ENCODE measurements at regions not wholly inside any gene's neighbourhood (a gene's known extent, or its start where the extent isn't known, plus 50 kb on each side); places are given as distances from the start of the nearest gene placed in this dataset.

- CTCF ChIA-PET (ENCODE audit: unreplicated experiment) = no interaction called here
- H4K20me1 ChIP-seq (ENCODE audit: insufficient read depth, low read length) = no peaks in the 10 kb centered on the region
These were observed 135.7 kb upstream of the RTL1 start for GRCh38 chr14:101039031-101039754.

DNA sequence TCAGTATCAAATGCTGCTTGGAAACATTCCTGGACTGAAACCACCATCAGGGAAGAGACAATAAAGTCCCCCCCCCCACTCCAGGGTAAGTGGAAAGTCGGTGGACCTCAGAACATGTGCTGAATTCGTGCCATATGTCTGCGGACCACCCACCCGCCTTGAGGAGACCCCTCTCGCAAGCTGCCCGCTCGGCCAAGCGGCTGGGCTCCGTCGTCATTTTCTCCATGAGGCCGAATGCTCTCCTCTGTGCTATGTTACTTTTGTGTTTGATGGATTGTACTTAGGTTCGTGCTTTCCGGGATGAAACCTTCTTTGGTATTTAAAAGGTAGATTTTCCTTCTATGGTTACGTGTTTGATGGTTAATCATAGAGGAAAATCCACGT lies 136.2 kb upstream of the RTL1 start:
- Histone ChIP-seq H3K9me3 (ENCODE audit: low read length) (no peaks in the 10 kb centered on the region), H2AFZ (ENCODE audit: low read length) (no peak overlapping the region), H4K20me1 (ENCODE audit: insufficient read depth, low read length) (no peaks in the 10 kb centered on the region), H3K4me1 (ENCODE audit: insufficient read depth, low read length, poor library complexity, severe bottlenecking) (no peaks in the 10 kb centered on the region), H3K4me2 (ENCODE audit: low read length) (no peak overlapping the region), H3K36me3 (ENCODE audit: insufficient read depth, low read length) (no peaks in the 10 kb centered on the region), H3K79me2 (ENCODE audit: insufficient read depth, low read depth, low read length) (no peaks in the 10 kb centered on the region), H3K9me2 (ENCODE audit: insufficient read depth, low read length) (no peaks in the 10 kb centered on the region), H3K27ac (ENCODE audit: low read depth, low read length, poor library complexity, severe bottlenecking) (no peak overlapping the region), H3K4me3 (ENCODE audit: low read depth, low read length, poor library complexity, severe bottlenecking) (no peak overlapping the region)
- no TSS peak for BruUV-seq (replicated peaks)
- ChIA-PET CTCF (ENCODE audit: unreplicated experiment) (no interaction called here), POLR2A (interaction anchor here (0.7 kb wide), 1 partner anchor 12 kb away, joined by 3 read pairs; no protein-coding TSS in a partner anchor)
- DNase-seq (ENCODE audit: low spot score) = no peak
- intact Hi-C loops (cut with micrococcal nuclease; ENCODE audit: unreplicated experiment) = no loop called here
- TF ChIP-seq EZH2phosphoT487 (IDR thresholded peaks at IDR 0.05; ENCODE audit: borderline replicate concordance, low read depth, low read length) = no peak
- TF ChIP-seq CTCF (conservative IDR thresholded peaks at IDR 0.05; ENCODE audit: low read length) = no peak

More at GRCh38 chr14:101039031-101039754, 135.7 kb upstream of the RTL1 start:
- no peaks in the 10 kb centered on the region for H3K9me3 ChIP-seq (ENCODE audit: low read length)
- no peak overlapping the region for H2AFZ ChIP-seq (ENCODE audit: low read length)
- TF ChIP-seq EZH2phosphoT487 (IDR thresholded peaks at IDR 0.05; ENCODE audit: borderline replicate concordance, low read depth, low read length) = no peak
- no peak for TF ChIP-seq CTCF (conservative IDR thresholded peaks at IDR 0.05; ENCODE audit: low read length)
- H3K4me3 ChIP-seq (ENCODE audit: low read depth, low read length, poor library complexity, severe bottlenecking) = no peak overlapping the region
- H3K27ac ChIP-seq (ENCODE audit: low read depth, low read length, poor library complexity, severe bottlenecking) = no peak overlapping the region
- POLR2A ChIA-PET = interaction anchor here (0.7 kb wide), 1 partner anchor 13 kb away, joined by 3 read pairs; no protein-coding TSS in a partner anchor
- intact Hi-C loops (cut with micrococcal nuclease; ENCODE audit: unreplicated experiment) = no loop called here
- H3K79me2 ChIP-seq (ENCODE audit: insufficient read depth, low read depth, low read length) = no peaks in the 10 kb centered on the region
- no peaks in the 10 kb centered on the region for H3K9me2 ChIP-seq (ENCODE audit: insufficient read depth, low read length)
- no peaks in the 10 kb centered on the region for H3K4me1 ChIP-seq (ENCODE audit: insufficient read depth, low read length, poor library complexity, severe bottlenecking)
- no peaks in the 10 kb centered on the region for H3K36me3 ChIP-seq (ENCODE audit: insufficient read depth, low read length)
- BruUV-seq (replicated peaks) = no TSS peak
- DNase-seq (ENCODE audit: low spot score) = no peak
- H3K4me2 ChIP-seq (ENCODE audit: low read length) = no peak overlapping the region

Measured in OCI-LY7 (cell line).